CD4-positive, alpha-beta T cell treated with Interleukin-15 for 1 hour (primary cell): ENCODE measurements at regions not wholly inside any gene's neighbourhood (a gene's known extent, or its start where the extent isn't known, plus 50 kb on each side); places are given as distances from the start of the nearest gene placed in this dataset.
"Not testable (repeated sequence)": the region's sequence is repeated elsewhere in the genome, so short reads cannot be mapped to it uniquely, and the experiment has no call there.

ENCODE experiments used
- DNase-seq: peaks from one replicate; pipeline ENCODE4 v3.0.0-alpha.2; 2020

DNA sequence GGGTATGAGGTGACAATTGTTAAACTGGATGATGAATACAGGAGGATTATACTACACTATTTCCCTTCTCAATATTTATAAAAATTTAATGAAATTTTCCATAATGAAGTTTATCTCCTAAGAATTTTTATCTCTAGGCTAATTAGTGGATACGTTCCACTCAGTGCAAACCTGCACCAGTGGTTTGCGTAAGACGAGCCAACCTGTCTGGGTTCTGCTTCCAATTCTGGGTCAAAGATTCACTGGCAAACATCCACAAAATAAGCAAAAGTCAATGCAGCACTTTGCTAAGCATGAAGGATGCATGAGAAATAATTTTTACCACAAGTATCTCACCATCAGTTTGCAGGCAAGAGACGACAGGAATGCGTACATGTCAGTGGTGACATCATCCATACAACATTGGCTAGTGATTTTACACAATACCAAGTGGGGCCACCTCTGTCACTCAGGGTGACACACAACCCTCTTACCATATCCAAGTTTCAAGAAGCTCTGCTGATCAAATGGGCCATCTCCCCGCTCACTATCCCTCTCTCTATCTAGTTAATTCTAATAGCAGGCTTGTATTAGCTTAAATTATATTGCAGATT lies 51.7 kb downstream of the FAM50B start:
- no peak for DNase-seq

DNA sequence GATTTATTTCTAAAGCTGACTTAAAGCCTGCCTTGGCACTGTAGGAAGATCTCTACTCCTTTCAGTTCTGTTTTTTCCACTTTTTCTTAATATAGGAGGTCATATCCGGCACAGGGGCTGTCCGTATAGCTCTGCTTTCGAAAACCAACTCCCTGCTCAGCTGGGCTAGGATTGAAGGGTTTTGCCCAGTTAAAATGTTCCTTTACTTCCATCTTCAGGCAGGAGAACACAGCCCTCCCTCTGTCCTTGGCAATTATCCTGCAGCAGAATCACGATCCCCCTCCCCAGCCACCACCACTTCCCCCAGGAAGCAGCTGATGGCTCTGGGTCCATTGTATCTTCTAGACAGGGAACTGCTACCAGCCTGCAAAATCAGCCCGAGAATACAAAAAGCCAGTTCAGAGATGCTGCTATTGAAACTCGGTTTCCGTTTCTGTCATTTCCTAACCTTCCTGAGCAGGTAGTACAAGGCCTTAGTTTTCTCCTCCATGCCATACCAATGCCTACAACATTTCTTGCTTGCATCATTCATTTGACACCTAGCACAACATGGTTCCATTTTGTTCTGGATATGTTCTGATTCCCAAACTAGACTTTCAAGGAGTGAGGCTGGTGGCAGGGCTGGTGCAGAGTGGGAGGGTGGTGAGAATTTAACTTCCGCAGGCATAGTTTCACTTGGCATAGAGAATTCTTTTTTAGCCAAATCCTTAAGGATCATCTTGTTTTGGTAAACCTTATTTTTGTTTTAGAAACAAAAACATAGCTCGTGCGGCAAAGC lies 53.9 kb downstream of the FAM50B start:
- no peak for DNase-seq

DNA sequence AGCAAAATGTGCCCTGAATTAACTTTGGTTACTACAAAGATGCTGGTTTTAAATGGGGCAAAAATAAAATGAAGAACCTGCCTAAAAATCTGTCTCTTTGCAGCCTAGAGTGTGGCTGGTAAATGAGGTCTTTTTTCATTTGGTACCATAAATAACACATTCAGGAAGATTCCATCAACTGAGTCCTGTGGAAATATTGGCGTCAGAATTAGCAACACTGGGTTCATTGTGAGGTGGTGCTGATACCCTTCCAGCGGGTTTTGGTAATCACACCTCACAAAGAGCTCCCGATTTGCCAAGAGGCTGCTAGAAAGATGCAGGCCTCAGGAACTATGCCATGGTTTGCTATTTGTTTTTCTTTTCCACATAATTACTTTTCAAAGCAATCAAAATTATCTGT lies 55.3 kb downstream of the FAM50B start:
- DNase-seq, result no peak

DNA sequence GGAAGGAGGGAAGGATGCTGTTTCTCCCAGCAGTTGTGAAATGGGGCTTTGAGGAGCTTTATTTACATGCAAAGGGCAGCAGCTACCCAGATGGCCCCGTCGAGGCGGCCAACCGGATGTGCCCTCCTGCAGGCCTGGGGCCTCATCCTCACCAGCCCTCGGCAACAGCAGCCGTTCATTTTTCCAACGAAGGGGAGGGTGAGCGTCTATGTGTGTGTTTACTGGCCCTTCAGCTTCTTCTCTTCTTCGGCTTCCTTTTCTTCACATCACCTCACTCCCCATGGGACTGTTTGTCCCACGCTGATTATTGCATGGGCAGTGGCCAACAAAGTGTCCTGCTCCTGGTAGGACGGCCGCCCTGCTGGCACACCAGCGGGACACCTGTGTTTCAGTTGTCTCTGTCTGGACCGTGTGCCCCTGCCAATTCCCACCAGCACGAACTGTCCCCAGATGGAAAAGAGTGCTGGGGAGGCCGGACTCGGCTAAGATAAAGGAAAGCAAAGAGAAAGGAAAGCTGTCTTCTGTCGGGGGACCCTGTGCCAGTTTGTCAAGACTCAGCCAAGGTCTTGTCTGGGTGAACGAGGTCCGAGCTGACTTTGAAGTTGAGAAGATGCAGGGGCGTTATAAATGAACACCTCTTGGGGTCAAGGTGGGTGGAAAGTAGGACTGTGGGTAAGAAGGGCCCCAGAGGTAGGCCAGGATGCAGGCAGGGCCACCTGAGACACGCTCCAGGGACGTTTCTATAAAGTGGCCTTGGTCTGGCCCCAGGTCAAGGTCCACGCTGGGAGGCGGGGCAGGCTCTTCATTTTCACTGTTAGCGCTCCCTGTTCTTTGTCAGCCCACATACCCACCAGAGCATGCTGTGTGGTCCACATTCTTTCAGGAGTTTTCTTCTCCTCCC lies 57.0 kb downstream of the FAM50B start:
- no peak for DNase-seq

DNA sequence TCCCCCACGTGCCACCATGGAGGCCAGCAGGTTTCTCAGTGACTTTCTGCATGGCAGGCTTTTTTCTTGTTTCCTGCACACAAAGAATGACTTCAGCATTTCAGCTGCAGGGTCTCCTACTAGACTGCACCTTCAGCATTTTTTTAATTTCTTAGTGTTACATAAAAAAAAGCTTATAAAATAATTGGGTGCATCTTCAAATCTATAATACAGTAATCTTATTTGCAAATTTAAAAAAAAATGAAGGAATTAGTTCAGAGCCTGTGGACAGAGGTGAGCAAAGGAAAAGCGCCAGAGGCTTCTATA lies 57.6 kb downstream of the FAM50B start:
- no peak for DNase-seq

DNA sequence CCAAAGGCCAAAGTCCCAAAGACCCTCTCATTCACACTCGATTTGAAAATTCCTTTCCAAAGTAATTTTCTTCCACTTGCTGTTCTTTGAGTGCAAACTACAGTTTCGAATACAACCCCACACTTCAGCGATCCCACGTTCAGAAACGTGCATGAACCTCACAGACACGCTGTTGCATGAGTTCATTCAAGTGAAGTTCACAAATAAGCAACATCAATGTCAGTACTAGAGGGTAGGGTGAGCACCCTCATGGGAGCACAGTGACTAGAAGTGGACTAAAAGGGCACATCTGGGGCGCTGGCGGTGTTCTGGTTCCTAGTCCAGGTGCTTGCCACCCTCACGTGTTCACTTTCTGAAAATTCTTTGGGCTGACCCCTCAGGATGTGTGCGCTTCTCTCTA lies 59.0 kb downstream of the FAM50B start:
- DNase-seq, result no peak

DNA sequence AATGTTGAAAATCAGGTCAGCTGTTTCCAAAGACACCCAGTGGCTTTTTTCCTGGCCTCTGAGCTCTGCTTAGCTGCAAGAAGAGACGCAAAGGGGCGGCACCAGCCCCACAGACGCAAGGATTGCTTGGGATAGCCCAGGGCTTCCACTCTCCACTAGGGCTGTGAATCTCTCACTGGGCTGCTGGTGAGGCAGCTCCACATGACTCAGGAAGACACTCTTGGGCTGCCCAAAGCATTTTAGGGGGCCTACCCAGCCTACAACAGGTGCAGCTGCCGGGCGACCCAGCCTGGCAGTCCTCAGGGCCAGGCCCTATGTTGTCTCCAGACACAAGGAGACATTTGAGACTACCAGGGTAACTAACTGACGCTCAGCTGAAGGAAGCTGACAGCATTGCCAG lies 59.8 kb downstream of the FAM50B start:
- no peak for DNase-seq

DNA sequence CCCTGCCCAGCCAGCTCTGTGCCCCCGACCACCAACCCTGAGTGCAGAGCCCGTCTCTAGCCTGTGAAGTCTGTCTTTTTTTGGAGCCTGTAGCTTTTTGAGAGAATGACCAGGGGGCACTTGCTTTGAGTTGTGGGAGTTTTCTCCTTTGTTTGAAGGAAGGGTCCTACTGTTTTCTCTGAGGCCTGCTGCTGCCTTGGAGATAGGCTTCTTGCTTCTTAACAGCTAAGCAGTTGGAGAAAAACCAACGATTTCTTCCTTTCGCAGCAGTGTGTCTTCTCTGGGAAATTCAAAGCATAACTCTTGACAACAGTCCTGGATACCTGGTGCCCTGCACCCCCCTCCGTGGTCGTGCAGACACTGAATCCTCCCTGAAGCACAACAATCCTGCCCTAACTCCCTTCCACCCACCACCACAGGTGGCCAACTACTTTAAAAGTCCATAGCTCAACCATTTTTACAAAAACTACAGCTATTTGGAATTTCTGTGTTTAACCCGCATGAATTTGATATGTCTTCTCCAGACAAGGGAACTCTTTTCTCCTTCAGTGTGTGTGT lies 61.0 kb downstream of the FAM50B start:
- no peak for DNase-seq

DNA sequence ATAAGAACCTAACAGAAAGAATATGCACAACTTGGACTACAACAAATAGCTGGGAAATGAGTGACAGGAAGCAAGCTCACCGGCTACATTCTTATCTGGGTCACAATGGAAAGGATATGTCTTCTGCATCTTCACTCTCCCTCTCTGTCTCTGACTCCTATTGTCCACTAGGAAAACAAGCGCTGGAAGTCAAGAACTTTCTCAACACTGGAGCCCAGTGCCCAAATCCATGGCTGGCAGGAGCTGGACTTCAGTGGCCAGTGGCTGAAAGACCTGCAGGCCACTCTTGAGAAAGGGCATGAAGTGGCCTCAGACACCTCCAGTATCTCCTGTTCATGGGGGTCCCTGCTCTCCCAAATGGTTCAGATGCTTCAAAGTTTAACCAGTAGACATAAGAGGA lies 62.0 kb downstream of the FAM50B start:
- DNase-seq, result no peak

DNA sequence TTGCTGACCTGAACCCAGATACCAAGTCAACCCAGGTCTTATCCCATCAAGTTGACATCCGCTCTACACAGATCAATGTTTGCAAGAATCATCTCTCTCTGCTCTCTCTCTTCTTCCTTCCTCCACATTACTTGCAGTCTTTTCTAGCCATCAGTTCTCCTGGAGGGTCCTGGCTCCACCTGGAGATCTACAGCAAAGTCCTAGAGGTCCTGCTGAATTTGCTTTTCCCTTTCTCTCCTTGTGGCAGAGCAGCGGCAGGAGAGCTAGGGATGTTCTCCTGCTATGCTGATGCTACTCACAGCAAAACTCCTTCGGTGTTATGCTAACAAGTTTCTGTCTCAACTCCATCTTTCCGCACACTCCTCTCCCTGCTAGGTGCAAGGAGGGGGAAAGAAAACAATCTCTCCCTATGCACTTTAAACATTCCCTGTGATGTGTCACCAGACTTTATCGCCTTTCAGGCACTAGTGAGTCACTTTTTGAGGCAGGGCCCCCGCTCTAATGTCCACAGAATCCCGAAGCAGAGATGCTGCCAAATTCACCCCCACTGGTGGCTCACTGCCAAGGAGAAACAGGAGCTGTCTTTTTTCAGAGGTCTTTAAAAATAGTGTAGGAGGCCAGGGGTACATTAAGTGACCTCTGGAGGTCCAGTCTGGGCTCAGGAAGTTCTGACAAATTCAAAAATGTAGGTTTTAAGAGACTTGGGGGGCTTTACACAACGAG lies 62.6 kb downstream of the FAM50B start:
- DNase-seq, result no peak

DNA sequence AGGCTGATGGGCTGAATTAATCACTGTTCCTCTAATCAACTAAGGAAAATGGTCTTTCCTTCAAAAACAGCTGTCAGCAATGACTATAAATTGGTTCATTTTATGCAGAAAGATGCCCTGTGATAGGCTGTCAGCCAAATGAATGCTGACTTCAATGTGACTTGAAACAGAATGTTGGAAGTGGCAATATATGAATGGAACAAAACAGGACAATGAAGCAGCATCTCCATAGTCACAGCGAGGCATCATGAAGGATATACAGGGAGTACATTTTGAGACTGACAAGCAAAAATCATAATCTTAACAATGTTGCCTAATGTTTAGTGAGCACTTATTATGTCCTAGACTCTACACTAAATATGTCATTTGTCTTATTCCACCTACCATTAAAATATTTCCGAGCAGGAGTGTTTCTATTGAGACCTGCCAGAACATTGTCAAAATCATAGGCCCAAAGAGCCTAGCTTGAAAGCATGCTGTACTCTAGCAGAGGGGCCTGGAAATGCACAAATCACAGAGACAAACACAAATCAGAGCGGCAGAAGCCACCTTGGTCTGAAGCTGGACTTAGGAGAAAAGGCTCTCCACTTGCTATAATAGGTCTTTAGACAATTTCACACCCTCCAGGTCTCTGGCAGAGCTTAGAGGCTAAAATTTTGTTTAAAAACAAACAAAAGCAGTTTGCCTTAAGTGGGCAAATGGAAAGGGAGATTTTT lies 63.3 kb downstream of the FAM50B start:
- no peak for DNase-seq

DNA sequence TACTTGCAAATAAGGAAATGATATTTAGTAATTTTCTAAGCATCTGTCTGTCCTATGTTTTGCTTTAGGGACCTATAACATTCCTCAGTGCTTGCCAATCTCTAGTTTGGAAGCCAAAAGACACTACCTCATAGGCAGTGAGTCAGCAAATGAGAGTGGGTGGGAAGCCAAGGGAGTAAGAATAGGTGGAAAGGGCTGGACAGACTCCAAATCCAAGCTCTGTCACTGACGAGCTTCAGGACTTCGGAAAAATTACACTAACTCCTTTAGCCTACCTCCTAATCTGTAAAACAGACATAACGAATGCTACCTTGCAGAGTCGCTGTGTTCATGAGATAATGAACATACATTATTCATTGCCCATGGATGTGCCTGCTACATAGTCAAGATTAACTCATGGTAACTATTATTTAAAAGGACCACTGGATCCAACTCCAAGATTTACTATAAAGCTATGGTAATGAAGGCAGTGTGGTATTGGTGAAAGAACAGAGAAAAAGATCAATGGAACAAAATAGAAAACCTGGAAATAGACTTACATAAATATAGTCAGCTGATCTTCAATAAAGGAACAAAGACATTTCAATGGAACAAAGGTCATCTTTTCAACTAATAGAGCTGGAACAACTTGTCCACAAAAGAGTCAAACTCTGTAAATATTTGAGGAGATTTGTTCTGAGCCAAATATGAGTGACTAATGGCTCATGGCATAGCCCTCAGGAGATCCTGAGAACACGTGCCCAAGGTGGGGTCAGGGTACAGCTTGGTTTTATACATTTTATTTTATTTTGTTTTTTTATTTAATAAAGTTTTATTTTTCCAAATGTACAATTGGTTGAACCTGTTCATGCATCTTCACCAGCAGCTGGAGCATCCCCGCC lies 64.1 kb downstream of the FAM50B start:
- DNase-seq, result no peak

DNA sequence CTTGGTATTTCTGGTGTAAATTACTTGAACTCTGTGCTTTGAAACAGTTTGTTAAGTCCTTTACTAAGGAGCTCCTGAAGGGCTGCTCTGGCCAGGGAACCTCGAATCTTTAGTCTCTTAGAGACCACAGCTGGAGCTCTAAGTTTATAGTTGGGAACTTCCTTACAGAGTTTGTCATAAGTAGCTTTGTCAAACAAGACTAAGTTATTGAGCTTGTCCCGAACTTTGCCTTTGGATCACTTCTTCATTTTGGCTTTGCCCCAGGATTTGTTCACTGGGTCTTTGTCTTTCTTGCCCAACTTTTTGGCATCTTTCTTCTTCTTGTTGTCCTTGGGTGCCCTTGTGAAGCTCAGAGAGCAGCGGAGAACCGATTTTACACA lies 64.8 kb downstream of the FAM50B start:
- no peak for DNase-seq

DNA sequence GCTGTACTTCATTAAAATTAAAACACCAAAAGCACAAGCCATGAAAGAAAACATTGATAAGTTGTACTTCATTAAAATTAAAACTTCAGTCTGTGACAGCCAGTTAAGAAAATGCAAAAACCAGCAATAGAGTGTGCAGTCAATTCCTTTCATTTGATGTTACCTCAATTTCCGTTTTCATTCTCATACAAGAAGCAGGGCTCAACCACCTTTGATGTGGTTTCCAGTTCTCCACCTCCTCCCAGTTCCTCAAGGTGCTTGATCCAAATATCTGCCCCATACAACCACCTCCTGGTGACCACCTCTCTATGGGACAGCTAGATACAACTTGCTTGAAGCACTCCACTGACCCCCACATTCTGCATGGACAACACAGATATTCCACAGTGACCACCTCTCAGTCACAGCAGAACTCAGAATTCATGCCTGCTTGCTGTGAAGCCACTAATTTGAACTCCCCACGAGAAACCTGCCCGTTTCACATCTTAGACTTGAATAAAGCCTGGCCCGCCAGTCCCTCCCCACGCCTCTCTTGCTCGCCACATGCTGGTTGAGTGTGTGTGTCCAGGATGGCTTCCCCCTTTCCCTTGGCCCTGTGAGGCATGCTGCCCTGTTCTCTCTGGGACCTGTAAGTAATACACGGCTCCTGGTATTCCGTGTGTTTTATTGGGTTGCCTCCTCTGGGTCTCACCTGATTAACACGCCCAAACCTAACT lies 66.1 kb downstream of the FAM50B start:
- DNase-seq, result no peak

DNA sequence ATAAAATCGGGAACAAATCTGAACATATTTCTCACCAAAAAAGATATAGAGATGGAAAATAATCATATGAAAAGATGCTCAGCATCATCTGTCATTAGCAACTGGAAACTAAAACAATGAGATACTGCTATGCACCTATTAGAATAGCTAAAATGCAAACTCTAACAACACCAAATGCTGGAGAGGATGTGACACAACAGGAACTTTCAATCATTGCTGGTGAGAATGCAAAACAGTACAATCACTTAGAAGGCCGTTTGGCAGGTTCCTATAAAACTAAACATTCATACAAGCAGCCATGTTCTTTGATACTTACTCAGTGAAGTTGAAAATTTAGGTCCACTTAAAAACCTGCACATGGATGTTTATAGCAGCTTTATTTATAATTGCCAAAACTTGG lies 67.0 kb downstream of the FAM50B start:
- no peak for DNase-seq

DNA sequence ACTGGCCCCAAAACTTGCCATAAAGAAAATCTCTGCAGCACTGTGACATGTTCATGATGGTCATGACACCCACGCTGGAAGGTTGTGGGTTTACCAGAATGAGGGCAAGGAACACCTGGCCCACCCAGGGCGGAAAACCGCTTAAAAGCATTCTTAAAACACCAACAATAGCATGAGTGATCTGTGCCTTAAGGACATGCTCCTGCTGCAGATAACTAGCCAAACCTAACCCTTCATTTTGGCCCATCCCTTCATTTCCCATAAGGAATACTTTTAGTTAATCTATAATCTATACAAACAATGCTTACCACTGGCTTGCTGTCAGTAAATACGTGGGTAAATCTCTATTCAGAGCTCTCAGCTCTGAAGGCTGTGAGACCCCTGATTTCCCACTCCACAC lies 67.6 kb downstream of the FAM50B start:
- not testable (repeated sequence) for DNase-seq

DNA sequence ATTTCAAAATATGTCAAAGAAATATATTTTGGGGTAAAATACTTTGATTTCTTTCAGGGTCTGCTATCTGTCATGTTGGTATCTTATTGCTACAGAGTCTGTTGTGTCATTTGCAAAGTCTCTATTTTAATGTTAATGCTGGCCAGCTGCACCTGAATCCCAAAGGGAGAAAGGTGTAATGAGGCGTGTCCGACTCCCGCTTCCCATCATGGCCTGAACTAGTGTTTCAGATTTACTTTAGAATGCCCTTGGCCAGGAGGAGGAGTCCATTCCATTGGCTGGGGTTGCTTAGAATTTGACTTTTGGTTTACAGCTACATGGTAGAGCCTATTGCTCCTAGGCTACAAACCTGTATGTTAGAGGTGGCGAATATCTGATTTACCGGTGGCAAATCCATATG lies 69.3 kb downstream of the FAM50B start:
- no peak for DNase-seq

DNA sequence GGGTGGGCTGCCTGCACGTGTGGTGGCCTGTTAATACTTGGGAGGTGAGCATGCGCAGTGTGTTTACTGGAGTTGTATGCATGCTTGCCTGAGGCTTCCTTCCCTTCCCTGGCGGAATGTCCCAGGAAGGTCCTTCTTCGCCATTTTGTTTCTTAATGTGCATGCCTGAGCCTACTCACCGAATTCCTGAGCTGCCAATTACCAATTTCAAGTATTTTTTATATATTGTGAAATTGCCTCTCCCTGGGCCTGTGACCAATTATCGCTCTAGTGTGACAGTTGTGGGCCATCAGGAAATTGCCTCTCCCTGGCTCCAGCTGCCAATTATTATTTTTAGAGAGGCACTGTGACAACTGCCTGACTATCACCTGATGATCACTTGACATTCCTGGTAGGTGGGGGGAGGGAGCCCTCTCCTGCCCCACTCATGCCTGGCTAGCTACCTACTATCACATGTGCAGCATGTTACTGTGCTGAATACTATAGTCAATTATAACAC lies 70.0 kb downstream of the FAM50B start:
- no peak for DNase-seq

DNA sequence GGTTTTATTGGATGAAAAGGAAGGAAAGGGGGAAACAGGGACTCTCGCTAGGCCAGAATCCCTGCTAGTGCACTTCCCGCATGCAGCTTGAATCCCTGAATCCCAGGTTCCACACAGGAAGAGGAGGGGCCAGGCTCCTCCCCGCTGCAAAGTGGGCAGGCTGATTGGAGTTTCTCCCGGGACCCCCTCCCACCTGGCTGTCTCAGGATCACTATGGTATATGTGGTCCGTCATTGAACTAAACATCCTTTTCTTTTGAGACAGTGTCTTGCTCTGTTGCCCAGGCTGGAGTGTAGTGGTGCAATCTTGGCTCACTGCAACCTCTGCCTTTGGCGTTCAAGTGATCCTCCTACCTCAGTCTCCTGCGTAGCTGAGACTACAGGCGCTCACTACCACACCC lies 70.7 kb downstream of the FAM50B start:
- no peak for DNase-seq

DNA sequence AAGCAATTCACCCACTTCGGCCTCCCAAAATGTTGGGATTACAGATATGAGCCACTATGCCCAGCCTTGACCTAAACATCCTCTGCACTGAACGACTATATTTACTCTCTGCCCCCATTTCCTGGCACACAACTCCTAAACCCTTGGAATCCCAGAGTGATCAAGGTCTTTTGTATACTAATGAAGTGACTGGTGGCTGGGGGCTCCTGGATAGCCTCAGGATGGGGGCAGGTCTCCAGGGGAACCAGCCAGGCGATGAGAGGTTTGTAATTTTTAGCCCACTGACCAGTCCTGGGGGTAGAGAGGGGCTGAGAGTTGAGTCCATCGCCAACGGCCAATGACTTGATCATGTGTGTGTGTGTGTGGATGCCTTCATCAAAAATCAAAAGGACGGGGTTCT lies 71.1 kb downstream of the FAM50B start:
- no peak for DNase-seq

DNA sequence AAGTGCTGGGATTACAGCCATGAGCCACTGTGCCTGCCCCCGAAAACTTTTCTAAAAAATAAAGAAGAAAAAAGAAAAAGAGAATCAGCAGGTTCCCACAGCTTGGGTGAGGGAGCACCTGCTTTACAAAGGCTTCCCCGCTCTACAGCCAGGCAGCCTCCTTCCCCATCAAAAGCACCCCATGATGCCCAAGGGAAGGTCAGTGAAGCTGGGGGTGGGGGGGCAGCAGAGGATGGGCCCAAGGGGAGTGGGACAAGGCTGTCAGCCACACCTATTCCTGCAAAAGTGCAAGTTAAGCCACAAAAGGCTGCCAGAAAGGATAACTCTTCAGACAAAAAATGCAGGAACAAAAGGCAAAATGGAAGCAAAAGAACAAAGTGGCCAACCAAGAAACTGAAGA lies 72.5 kb downstream of the FAM50B start:
- no peak for DNase-seq
